HCT116 (cell line): ENCODE measurements at regions not wholly inside any gene's neighbourhood (a gene's known extent, or its start where the extent isn't known, plus 50 kb on each side); places are given as distances from the start of the nearest gene placed in this dataset.

Source experiments
- ATAC-seq: fragments of 200-7000 bp; cut with Tn5 transposase; 2 replicates; pipeline ENCODE4 v1.9.1; 2020; ENCODE audit warnings: mild to moderate bottlenecking, moderate library complexity
- BruUV-seq: library from RNA; stranded (reverse); fragments of 400-500 nt; replicated peaks from 2 replicates; lab custom pipeline; 2021; lab: Mats Ljungman, UMichigan
- CTCF ChIA-PET: fragments of 300-600 bp; sonication (Branson Sonifier 250); formaldehyde crosslinking; loops from one replicate; lab custom pipeline; 2021; ENCODE audit warnings: antibody characterized with exemption; lab: Charles Lee
- POLR2A ChIA-PET: fragments of 300-600, 350-600 bp; sonication (Branson Sonifier 250); formaldehyde crosslinking; loops from one replicate; lab custom pipeline; 2021; ENCODE audit warnings: antibody characterized with exemption; lab: Charles Lee
- RAD21 ChIA-PET, 2 experiments: fragments of 300-600 bp; sonication (Branson Sonifier 250); formaldehyde crosslinking; loops; one replicate each; lab custom pipeline; 2023; ENCODE audit warnings: low total read pairs in 2 of 2; ENCODE audit not compliant: uncharacterized antibody in 2 of 2, unreplicated experiment in 2 of 2, low non-redundant PET in 1 of 2; lab: Charles Lee
- DNase-seq: peaks from one replicate; pipeline ENCODE4 v3.0.0-alpha.2; 2010; ENCODE audit warnings: low read depth, low spot score
- H2AFZ ChIP-seq: fragments of 200-600 bp; shearing (Covaris generic), sonication (generic); 2 replicates; pipeline ENCODE4 v1.6.1; 2017; ENCODE audit warnings: low read depth, mixed run types, mixed read lengths, antibody characterized with exemption, low read length; ENCODE audit not compliant: poor library complexity, severe bottlenecking
- H3K27ac ChIP-seq: 2 replicates; pipeline ENCODE4 v1.5.1; 2012; ENCODE audit warnings: low read depth, low read length
- H3K27me3 ChIP-seq: fragments of 200-600 bp; sonication (generic); 2 replicates; pipeline ENCODE4 v1.6.1; 2016; ENCODE audit warnings: mixed run types, low read length, mixed read lengths; ENCODE audit not compliant: insufficient read depth
- H3K36me3 ChIP-seq, 2 experiments: fragments of 200-500 bp in 1 of 2; fragments of 200-600 bp in 1 of 2; sonication (Bioruptor generic) in 1 of 2; sonication (generic) in 1 of 2; 2 replicates each; pipeline versions ENCODE4 v1.5.1 to v1.6.1; 2014 to 2016; ENCODE audit warnings: low read length in 2 of 2, inconsistent platforms in 1 of 2, mixed read lengths in 1 of 2, mixed run types in 1 of 2; ENCODE audit not compliant: insufficient read depth in 2 of 2, control insufficient read depth in 1 of 2
- H3K4me1 ChIP-seq, 2 experiments: fragments of 200-600 bp in 1 of 2; sonication (generic) in 1 of 2; 2 replicates each; pipeline versions ENCODE4 v1.5.1 to v1.6.1; 2012 to 2017; ENCODE audit warnings: low read length in 2 of 2, inconsistent platforms in 1 of 2, mild to moderate bottlenecking in 1 of 2, mixed read lengths in 1 of 2, mixed run types in 1 of 2, moderate library complexity in 1 of 2; ENCODE audit not compliant: insufficient read depth in 2 of 2, control insufficient read depth in 1 of 2
- H3K4me2 ChIP-seq: fragments of 200-600 bp; sonication (generic); 2 replicates; pipeline ENCODE4 v1.6.1; 2017; ENCODE audit warnings: mixed run types, low read length, mixed read lengths
- H3K4me3 ChIP-seq, 2 experiments: fragments of 200-600 bp in 1 of 2; sonication (generic) in 1 of 2; replicated peaks in 1 of 2; 2 replicates each; pipeline ENCODE4 v1.5.1; 2011 to 2016; ENCODE audit warnings: low read length in 2 of 2, control low read depth in 1 of 2, low read depth in 1 of 2, mild to moderate bottlenecking in 1 of 2, mixed read lengths in 1 of 2, mixed run types in 1 of 2
- H3K79me2 ChIP-seq: fragments of 200-600 bp; sonication (generic); 2 replicates; pipeline ENCODE4 v1.6.1; 2017; ENCODE audit warnings: mild to moderate bottlenecking, mixed run types, low read length, moderate library complexity, mixed read lengths; ENCODE audit not compliant: insufficient read depth
- H3K9ac ChIP-seq: fragments of 200-600 bp; sonication (generic); 2 replicates; pipeline ENCODE4 v1.6.1; 2016; ENCODE audit warnings: low read length, mixed read lengths
- H3K9me2 ChIP-seq: fragments of 200-600 bp; sonication (generic), shearing (Covaris generic); 2 replicates; pipeline ENCODE4 v1.6.1; 2017; ENCODE audit warnings: mixed run types, mild to moderate bottlenecking, moderate library complexity; ENCODE audit not compliant: insufficient read depth
- H3K9me3 ChIP-seq, 2 experiments: fragments of 200-500 bp in 1 of 2; fragments of 200-600 bp in 1 of 2; sonication (Bioruptor generic) in 1 of 2; sonication (generic) in 1 of 2; 2 replicates each; pipeline ENCODE4 v1.6.1; 2014 to 2017; ENCODE audit warnings: low read length in 2 of 2, mixed read lengths in 2 of 2, inconsistent platforms in 1 of 2, low read depth in 1 of 2, mild to moderate bottlenecking in 1 of 2, mixed run types in 1 of 2, moderate library complexity in 1 of 2; ENCODE audit not compliant: control insufficient read depth in 1 of 2, insufficient read depth in 1 of 2
- H4K20me1 ChIP-seq: fragments of 200-600 bp; sonication (generic), shearing (Covaris generic); 2 replicates; pipeline ENCODE4 v1.6.1; 2017; ENCODE audit warnings: mixed run types, mild to moderate bottlenecking, moderate library complexity; ENCODE audit not compliant: insufficient read depth
- ATF3 ChIP-seq: IDR thresholded peaks from 2 replicates; pipeline ENCODE4 v1.6.1; 2012
- CBX3 ChIP-seq: IDR thresholded peaks from 2 replicates; pipeline ENCODE4 v1.6.1; 2012; ENCODE audit warnings: low read depth
- CEBPB ChIP-seq: IDR thresholded peaks from 2 replicates; pipeline ENCODE4 v1.6.1; 2012; ENCODE audit warnings: low read depth
- EGR1 ChIP-seq: IDR thresholded peaks from 2 replicates; pipeline ENCODE4 v1.6.1; 2012; ENCODE audit warnings: low read depth
- ELF1 ChIP-seq: IDR thresholded peaks from 2 replicates; pipeline ENCODE4 v1.6.1; 2012; ENCODE audit warnings: low read depth, borderline replicate concordance
- EZH2 ChIP-seq: fragments of 200-600 bp; sonication (generic); IDR thresholded peaks from 2 replicates; pipeline ENCODE4 v1.6.1; 2017; ENCODE audit warnings: antibody characterized with exemption, mixed run types
- EZH2phosphoT487 ChIP-seq: fragments of 200-600 bp; IDR thresholded peaks from 2 replicates; pipeline ENCODE4 v1.6.1; 2018; ENCODE audit warnings: antibody characterized with exemption, borderline replicate concordance
- POLR2A ChIP-seq: IDR thresholded peaks from 2 replicates; pipeline ENCODE4 v1.7.0; 2011; ENCODE audit warnings: borderline replicate concordance; ENCODE audit not compliant: insufficient read depth, insufficient read length; ENCODE audit errors: extremely low read depth
- POLR2AphosphoS5 ChIP-seq: IDR thresholded peaks from 2 replicates; pipeline ENCODE4 v1.6.1; 2011; ENCODE audit warnings: mild to moderate bottlenecking, low read depth, low read length, moderate library complexity
- RAD21 ChIP-seq: IDR thresholded peaks from 2 replicates; pipeline ENCODE4 v1.6.1; 2012; ENCODE audit warnings: low read depth, mild to moderate bottlenecking
- SIN3A ChIP-seq: IDR thresholded peaks from 2 replicates; pipeline ENCODE4 v1.6.1; 2012; ENCODE audit warnings: low read depth
- SP1 ChIP-seq: IDR thresholded peaks from 2 replicates; pipeline ENCODE4 v1.6.1; 2012; ENCODE audit warnings: low read depth
- SRF ChIP-seq: IDR thresholded peaks from 2 replicates; pipeline ENCODE4 v1.6.1; 2012; ENCODE audit warnings: low read depth
- TCF7L2 ChIP-seq: IDR thresholded peaks from 2 replicates; pipeline ENCODE4 v1.7.0; 2011; ENCODE audit warnings: borderline replicate concordance, inconsistent platforms; ENCODE audit not compliant: insufficient read depth, insufficient read length; ENCODE audit errors: extremely low read depth
- ZNF274 ChIP-seq: fragments of 200-500 bp; sonication (Bioruptor generic); IDR thresholded peaks from 2 replicates; pipeline ENCODE4 v1.6.1; 2014; ENCODE audit warnings: mild to moderate bottlenecking, low read depth, low read length, inconsistent platforms
- intact Hi-C: fragments of 100-400 bp; cut with micrococcal nuclease; formaldehyde crosslinking; loops from 2 replicates; pipeline ENCODE4 v1.10.0; 2022
- TF ChIP-seq, protein P1 (sequence below): IDR thresholded peaks from 2 replicates; pipeline ENCODE4 v1.6.1; 2012

DNA sequence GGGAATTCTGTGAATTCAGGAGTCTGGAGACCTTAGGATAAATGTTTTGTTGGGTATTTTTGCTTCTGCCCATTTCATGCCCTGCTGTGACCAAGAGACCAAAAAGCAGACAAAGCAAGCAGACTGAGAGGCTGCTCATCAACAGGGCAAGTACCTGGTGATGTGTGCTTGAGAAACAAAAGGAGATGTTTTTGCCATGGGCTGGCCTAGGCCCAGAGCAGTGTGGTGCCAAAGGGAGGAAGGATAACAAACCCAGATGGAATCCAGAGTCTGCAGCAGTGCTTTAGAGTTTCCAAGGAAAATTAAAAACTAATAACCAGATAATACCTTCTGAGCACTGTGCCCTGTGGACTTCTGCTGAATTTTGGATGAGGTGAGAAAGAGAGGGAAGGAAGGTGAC lies 538.4 kb downstream of the STK39 start:
- TF ChIP-seq ATF3 (no peak), CBX3 (no peak), SRF (no peak), SIN3A (no peak), CEBPB (no peak), RAD21 (no peak), TCF7L2 (no peak), SP1 (no peak), EGR1 (no peak), ELF1 (no peak), EZH2phosphoT487 (no peak), POLR2A (no peak), POLR2AphosphoS5 (no peak), ZNF274 (no peak), EZH2 (no peak)
- TF ChIP-seq, protein P1, sequence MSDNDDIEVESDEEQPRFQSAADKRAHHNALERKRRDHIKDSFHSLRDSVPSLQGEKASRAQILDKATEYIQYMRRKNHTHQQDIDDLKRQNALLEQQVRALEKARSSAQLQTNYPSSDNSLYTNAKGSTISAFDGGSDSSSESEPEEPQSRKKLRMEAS = no peak
- BruUV-seq = no TSS peak
- no peak for ATAC-seq

More for the DNA sequence above, 538.4 kb downstream of the STK39 start:
- no peaks in the 10 kb centered on the region for H4K20me1 ChIP-seq
- H3K9me2 ChIP-seq = no peaks in the 10 kb centered on the region
- no peak overlapping the region for H2AFZ ChIP-seq
- ChIA-PET POLR2A (no interaction called here), CTCF (no interaction called here), RAD21 (no interaction called here)
- H3K9ac ChIP-seq = no peak overlapping the region
- H3K79me2 ChIP-seq = no peaks in the 10 kb centered on the region
- H3K9me3 ChIP-seq = no peaks in the 10 kb centered on the region
- no peaks in the 10 kb centered on the region for H3K4me1 ChIP-seq
- intact Hi-C loops = no loop called here
- no peaks in the 10 kb centered on the region for H3K36me3 ChIP-seq
- no peak overlapping the region for H3K4me3 ChIP-seq
- DNase-seq = no peak
- H3K27me3 ChIP-seq = peaks cover 27% of the 10 kb centered on the region; the same call in 1 of the 2 replicates
- no peak overlapping the region for H3K4me2 ChIP-seq
- H3K27ac ChIP-seq = no peak overlapping the region
